Ishikawa (cell line): ENCODE measurements at regions not wholly inside any gene's neighbourhood (a gene's known extent, or its start where the extent isn't known, plus 50 kb on each side); places are given as distances from the start of the nearest gene placed in this dataset.

Source experiments
- CEBPB ChIP-seq: IDR thresholded peaks from 2 replicates; pipeline ENCODE4 v1.6.1; 2012
- CREB1 ChIP-seq: IDR thresholded peaks from 2 replicates; pipeline ENCODE4 v1.6.1; 2012; ENCODE audit warnings: low read depth
- EGR1 ChIP-seq: IDR thresholded peaks from 2 replicates; pipeline ENCODE4 v1.6.1; 2012
- EP300 ChIP-seq: IDR thresholded peaks from 2 replicates; pipeline ENCODE4 v1.6.1; 2012; ENCODE audit warnings: borderline replicate concordance
- FOXM1 ChIP-seq: IDR thresholded peaks from 2 replicates; pipeline ENCODE4 v1.6.1; 2012; ENCODE audit warnings: low read depth, borderline replicate concordance
- NFIC ChIP-seq: IDR thresholded peaks from 2 replicates; pipeline ENCODE4 v1.6.1; 2012
- RAD21 ChIP-seq: IDR thresholded peaks from 2 replicates; pipeline ENCODE4 v1.6.1; 2012; ENCODE audit warnings: low read depth
- TAF1 ChIP-seq: IDR thresholded peaks from 2 replicates; pipeline ENCODE4 v1.6.1; 2012; ENCODE audit warnings: low read depth, mild to moderate bottlenecking
- TCF12 ChIP-seq: IDR thresholded peaks from 2 replicates; pipeline ENCODE4 v1.6.1; 2012; ENCODE audit warnings: low read depth
- TEAD4 ChIP-seq: IDR thresholded peaks from 2 replicates; pipeline ENCODE4 v1.6.1; 2012
- YY1 ChIP-seq: IDR thresholded peaks from 2 replicates; pipeline ENCODE4 v1.6.1; 2012; ENCODE audit warnings: low read depth
- ZBTB7A ChIP-seq: IDR thresholded peaks from 2 replicates; pipeline ENCODE4 v1.6.1; 2012; ENCODE audit warnings: low read depth
- TF ChIP-seq, protein P1 (sequence below): IDR thresholded peaks from 2 replicates; pipeline ENCODE4 v1.6.1; 2012
- TF ChIP-seq, protein P2 (sequence below): IDR thresholded peaks from 2 replicates; pipeline ENCODE4 v1.6.1; 2012; ENCODE audit warnings: low read depth, mild to moderate bottlenecking
- TF ChIP-seq, protein P3 (sequence below): IDR thresholded peaks from 2 replicates; pipeline ENCODE4 v1.6.1; 2012

DNA sequence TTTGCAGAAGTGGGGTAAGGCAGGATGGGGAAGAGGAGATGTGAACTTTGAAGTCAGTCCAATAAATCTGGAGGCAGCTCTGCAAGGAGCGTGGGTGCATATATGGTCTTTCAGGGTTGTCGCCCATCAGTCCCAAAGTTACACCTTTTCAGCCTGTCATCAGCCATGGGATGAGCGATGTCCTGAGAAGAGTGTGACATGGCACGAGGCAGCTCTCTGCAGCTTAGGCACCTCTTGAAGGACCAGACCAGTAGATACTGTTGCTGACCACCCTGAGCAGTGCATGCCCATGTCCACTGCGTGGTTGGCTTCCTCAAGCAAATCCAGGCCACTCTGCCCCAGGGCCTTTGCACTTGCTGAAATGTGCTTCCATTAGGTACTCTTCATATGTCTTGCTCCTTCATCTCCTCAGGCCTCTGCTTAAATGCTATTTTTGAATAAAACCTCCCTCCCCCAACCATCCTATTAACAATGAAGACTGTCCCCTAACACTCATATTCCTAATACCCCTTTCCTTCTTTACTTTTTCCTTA lies 171.7 kb downstream of the ACTR3 start:
- no peak for TF ChIP-seq TAF1
- no peak for TF ChIP-seq TCF12
- no peak for TF ChIP-seq TEAD4
- TF ChIP-seq FOXM1 = no peak
- TF ChIP-seq NFIC = no peak
- TF ChIP-seq, protein P1, sequence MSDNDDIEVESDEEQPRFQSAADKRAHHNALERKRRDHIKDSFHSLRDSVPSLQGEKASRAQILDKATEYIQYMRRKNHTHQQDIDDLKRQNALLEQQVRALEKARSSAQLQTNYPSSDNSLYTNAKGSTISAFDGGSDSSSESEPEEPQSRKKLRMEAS = no peak
- TF ChIP-seq, protein P2, sequence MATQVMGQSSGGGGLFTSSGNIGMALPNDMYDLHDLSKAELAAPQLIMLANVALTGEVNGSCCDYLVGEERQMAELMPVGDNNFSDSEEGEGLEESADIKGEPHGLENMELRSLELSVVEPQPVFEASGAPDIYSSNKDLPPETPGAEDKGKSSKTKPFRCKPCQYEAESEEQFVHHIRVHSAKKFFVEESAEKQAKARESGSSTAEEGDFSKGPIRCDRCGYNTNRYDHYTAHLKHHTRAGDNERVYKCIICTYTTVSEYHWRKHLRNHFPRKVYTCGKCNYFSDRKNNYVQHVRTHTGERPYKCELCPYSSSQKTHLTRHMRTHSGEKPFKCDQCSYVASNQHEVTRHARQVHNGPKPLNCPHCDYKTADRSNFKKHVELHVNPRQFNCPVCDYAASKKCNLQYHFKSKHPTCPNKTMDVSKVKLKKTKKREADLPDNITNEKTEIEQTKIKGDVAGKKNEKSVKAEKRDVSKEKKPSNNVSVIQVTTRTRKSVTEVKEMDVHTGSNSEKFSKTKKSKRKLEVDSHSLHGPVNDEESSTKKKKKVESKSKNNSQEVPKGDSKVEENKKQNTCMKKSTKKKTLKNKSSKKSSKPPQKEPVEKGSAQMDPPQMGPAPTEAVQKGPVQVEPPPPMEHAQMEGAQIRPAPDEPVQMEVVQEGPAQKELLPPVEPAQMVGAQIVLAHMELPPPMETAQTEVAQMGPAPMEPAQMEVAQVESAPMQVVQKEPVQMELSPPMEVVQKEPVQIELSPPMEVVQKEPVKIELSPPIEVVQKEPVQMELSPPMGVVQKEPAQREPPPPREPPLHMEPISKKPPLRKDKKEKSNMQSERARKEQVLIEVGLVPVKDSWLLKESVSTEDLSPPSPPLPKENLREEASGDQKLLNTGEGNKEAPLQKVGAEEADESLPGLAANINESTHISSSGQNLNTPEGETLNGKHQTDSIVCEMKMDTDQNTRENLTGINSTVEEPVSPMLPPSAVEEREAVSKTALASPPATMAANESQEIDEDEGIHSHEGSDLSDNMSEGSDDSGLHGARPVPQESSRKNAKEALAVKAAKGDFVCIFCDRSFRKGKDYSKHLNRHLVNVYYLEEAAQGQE = no peak
- TF ChIP-seq RAD21 = no peak
- TF ChIP-seq EGR1 = no peak
- no peak for TF ChIP-seq YY1
- TF ChIP-seq, protein P3, sequence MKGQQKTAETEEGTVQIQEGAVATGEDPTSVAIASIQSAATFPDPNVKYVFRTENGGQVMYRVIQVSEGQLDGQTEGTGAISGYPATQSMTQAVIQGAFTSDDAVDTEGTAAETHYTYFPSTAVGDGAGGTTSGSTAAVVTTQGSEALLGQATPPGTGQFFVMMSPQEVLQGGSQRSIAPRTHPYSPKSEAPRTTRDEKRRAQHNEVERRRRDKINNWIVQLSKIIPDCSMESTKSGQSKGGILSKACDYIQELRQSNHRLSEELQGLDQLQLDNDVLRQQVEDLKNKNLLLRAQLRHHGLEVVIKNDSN = no peak
- no peak for TF ChIP-seq EP300
- no peak for TF ChIP-seq CREB1
- TF ChIP-seq CEBPB = no peak
- TF ChIP-seq ZBTB7A = no peak

DNA sequence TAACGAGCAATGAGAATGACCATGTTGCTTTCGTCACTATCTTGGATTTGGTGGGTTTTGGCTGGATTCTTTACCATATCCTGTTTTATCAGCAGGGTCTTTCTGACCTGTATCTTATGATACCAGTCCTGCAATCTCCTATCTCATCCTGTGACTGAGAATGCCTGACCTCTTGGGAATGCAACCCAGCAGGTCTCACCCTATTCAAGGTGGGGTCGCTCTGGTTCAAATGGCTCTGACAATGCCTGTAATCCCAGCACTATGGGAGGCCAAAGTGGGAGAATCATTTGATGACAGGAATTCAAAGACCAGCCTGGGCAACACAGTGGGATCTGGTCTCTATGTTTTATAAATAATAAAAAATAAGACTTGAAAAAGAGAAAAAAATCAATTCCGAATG lies 173.5 kb downstream of the ACTR3 start:
- TF ChIP-seq TAF1 = no peak
- TF ChIP-seq NFIC = no peak
- TF ChIP-seq CREB1 = no peak
- TF ChIP-seq YY1 = no peak
- no peak for TF ChIP-seq TEAD4
- no peak for TF ChIP-seq CEBPB
- TF ChIP-seq, protein P2 = no peak
- no peak for TF ChIP-seq ZBTB7A
- TF ChIP-seq, protein P3 = no peak
- no peak for TF ChIP-seq RAD21
- no peak for TF ChIP-seq FOXM1
- TF ChIP-seq EGR1 = no peak
- TF ChIP-seq TCF12 = no peak
- TF ChIP-seq, protein P1 = no peak
- no peak for TF ChIP-seq EP300

DNA sequence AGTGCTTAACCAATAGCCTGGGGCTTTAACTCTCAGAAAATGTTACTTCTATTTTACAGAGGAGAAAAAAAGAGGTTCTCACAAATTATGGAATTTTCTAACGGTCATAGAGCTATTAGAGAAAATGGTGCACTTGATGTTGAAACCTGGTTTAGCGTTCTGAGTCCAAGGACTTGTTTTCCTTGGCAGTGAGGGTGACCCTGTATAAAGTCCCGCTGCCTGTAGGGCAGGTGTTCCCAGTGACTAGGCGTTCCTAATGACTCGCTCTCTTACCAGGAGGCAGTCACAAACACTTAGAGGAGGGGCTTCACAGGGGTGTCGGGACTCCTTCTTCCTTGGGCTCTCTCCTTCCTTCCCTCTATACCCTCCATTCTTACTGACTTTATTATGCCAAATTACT lies 175.8 kb downstream of the ACTR3 start:
- TF ChIP-seq ZBTB7A = no peak

DNA sequence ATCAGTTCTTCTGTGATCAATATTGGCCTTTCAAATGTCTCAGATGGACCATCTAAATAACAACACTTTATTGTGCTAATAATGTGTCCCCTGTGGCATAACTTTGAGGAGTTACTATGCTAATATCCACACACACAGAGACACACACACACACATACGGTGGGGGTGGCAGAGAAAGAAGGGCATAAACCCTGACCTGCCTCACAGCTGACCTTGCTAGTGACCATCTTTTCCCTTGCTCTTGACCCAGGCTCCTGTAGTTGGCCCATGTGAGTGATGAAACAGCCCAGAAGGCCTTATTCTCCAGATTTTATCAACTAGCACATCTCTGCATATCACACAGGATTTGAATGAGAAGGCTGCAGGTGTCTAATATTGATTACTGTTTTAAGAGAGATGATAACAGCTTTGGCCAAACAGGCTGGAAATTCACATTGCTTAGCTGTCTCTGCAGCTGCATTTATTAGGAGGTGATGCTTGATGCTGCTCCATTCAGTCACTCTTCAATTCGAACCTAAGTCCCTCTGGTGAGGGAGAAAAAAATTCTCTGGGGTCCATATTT lies 176.4 kb downstream of the ACTR3 start:
- TF ChIP-seq EP300 (no peak), CEBPB (no peak), YY1 (no peak), TAF1 (no peak)

DNA sequence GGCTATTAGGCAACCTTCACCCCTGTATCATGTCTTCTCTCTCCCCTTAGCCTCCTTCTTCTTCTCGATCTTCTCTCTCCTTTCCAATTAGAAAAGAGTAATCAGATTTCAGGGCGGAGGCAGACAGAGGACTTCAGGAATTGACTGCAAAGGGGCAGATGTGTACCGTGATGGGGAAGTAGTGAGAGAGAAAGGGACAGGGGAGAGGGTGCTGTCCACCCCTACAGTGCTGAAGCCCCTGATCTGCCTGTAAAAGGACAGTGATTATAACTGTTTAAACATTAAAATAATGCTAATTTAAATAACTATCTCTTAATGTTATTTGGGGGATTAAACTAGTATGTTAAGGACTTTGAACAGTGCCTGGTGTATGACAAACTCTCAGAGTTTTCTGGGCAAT lies 178.5 kb downstream of the ACTR3 start:
- no peak for TF ChIP-seq RAD21
- TF ChIP-seq, protein P2 = peak; percentile 89
